NCI-H446 treated with DMSO at 0.1 percent for 48 hours (cell line): ENCODE measurements at regions not wholly inside any gene's neighbourhood (a gene's known extent, or its start where the extent isn't known, plus 50 kb on each side); places are given as distances from the start of the nearest gene placed in this dataset.
A peak's percentile ranks its signal among the peaks of the same experiment; 100 is the strongest.
"Not testable (repeated sequence)": the region's sequence is repeated elsewhere in the genome, so short reads cannot be mapped to it uniquely, and the experiment has no call there.

Experiments
- DNase-seq: peaks from one replicate; lab custom pipeline; 2025; lab: John Stamatoyannopoulos, UW

- peak; percentile 1 for DNase-seq
Observed at GRCh38 chr6:26957399-26958127, 289.9 kb upstream of the PRSS16 start.

- peak; percentile 38 for DNase-seq
Observed at GRCh38 chr6:26961236-26961635, 286.3 kb upstream of the PRSS16 start.

GRCh38 chr6:27002447-27002846 is 245.1 kb upstream of the PRSS16 start:
- DNase-seq: no peak

- DNase-seq: no peak
Observed at GRCh38 chr6:27007020-27007419, 240.5 kb upstream of the PRSS16 start.

GRCh38 chr6:27008613-27009012 is 238.9 kb upstream of the PRSS16 start:
- DNase-seq: not testable (repeated sequence)

GRCh38 chr6:27014053-27014452 is 233.4 kb upstream of the PRSS16 start:
- DNase-seq: not testable (repeated sequence)

- no peak for DNase-seq
Observed at GRCh38 chr6:27016689-27017088, 230.8 kb upstream of the PRSS16 start.

GRCh38 chr6:27018401-27018800 is 229.1 kb upstream of the PRSS16 start:
- DNase-seq: not testable (repeated sequence)

GRCh38 chr6:27019651-27020552 is 227.6 kb upstream of the PRSS16 start:
- peak; percentile 68 for DNase-seq

GRCh38 chr6:27020553-27020880 is 227.0 kb upstream of the PRSS16 start:
- no peak for DNase-seq

- no peak for DNase-seq
Observed at GRCh38 chr6:27023664-27024063, 223.8 kb upstream of the PRSS16 start.

GRCh38 chr6:27025351-27025750 is 222.2 kb upstream of the PRSS16 start:
- no peak for DNase-seq

GRCh38 chr6:27026361-27026760 is 221.1 kb upstream of the PRSS16 start:
- no peak for DNase-seq

- no peak for DNase-seq
Observed at GRCh38 chr6:27031302-27031701, 216.2 kb upstream of the PRSS16 start.

GRCh38 chr6:27038498-27038897 is 209.0 kb upstream of the PRSS16 start:
- no peak for DNase-seq

GRCh38 chr6:27040244-27041042 is 207.1 kb upstream of the PRSS16 start:
- DNase-seq: no peak

GRCh38 chr6:27043244-27043643 is 204.3 kb upstream of the PRSS16 start:
- DNase-seq: no peak

GRCh38 chr6:27045131-27045530 is 202.4 kb upstream of the PRSS16 start:
- not testable (repeated sequence) for DNase-seq

GRCh38 chr6:27047725-27048124 is 199.8 kb upstream of the PRSS16 start:
- DNase-seq: not testable (repeated sequence)

GRCh38 chr6:27049863-27050781 is 197.4 kb upstream of the PRSS16 start:
- no peak for DNase-seq

- not testable (repeated sequence) for DNase-seq
Observed at GRCh38 chr6:27052082-27052730, 195.3 kb upstream of the PRSS16 start.
